ENCODE measurements at regions not wholly inside any gene's neighbourhood (a gene's known extent, or its start where the extent isn't known, plus 50 kb on each side); places are given as distances from the start of the nearest gene placed in this dataset.

GRCh38 chr9:136596630-136597031, 50.8 kb upstream of the NOTCH1 start:
- TF ChIP-seq CTCF (IDR thresholded peaks at IDR 0.05) (no peak), POLR2A (IDR thresholded peaks at IDR 0.05) (no peak)

Data from esophagus squamous epithelium (tissue), 4 donors.